ENCODE measurements at regions not wholly inside any gene's neighbourhood (a gene's known extent, or its start where the extent isn't known, plus 50 kb on each side); places are given as distances from the start of the nearest gene placed in this dataset.

DNA sequence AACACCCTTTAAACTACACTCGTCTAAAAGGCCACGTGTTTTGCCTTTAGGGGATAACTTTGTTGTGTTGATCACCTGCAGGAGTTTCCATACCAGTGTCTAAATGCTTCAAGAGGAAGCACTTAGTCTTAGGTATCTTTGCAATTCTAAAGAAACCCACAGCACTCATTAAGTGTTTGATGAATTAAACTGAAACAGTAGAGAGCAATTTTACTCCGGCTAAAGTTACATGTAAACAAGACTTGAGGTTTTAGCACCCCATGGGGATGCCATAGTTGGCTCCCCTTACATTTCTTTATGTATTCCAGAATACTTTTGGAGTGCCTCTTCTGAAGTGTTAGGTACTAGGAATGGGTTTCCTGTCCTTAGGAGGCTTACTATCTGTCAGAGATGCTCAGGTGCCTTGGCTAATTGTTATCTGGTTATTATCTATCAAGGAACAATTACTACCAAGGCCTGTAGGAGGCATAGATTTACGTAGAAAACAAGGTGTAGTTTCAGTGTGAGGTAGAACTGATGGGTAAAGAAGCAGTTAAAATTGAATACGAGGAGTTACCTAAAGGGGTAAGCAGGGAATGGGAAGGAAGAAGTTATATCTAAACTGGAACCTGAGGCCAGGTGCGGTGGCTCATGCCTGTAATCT lies 176.8 kb upstream of the SAMSN1 start:
- POLR2A ChIA-PET = interaction anchor here (0.7 kb wide), 1 partner anchor 8 kb away, joined by 3 read pairs; no protein-coding TSS in a partner anchor
- no TSS peak for BruUV-seq (replicated peaks)
- intact Hi-C loops (cut with micrococcal nuclease; ENCODE audit: unreplicated experiment) = no loop called here

DNA sequence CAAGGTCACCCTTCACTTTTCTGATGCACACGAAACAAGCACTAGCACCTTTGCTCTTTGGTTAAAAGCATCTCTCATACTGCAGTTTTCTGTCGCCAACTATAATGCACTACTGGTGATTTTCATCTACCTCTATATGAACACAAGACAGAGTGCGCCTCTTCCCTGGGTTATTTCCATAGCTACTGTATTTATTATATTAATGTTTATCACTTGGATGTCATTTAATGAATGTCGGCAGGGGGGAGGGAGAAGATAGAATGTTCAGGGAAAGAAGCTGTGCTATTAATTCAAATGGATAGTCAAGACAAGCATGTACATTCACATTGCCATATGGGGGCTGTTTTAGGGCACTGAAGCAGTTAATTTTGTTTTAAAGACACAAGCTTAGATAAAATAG lies 174.1 kb upstream of the SAMSN1 start:
- no peak overlapping the region for H2AFZ ChIP-seq (ENCODE audit: low read length)
- H4K20me1 ChIP-seq (ENCODE audit: insufficient read depth, low read length) = no peaks in the 10 kb centered on the region
- H3K9me2 ChIP-seq (ENCODE audit: insufficient read depth, low read length) = no peaks in the 10 kb centered on the region
- no peaks in the 10 kb centered on the region for H3K9me3 ChIP-seq (ENCODE audit: low read length)
- no peaks in the 10 kb centered on the region for H3K4me1 ChIP-seq (ENCODE audit: insufficient read depth, low read length, poor library complexity, severe bottlenecking)
- no TSS peak for BruUV-seq (replicated peaks)
- intact Hi-C loops (cut with micrococcal nuclease; ENCODE audit: unreplicated experiment) = no loop called here
- POLR2A ChIA-PET = no interaction called here
- H3K4me2 ChIP-seq (ENCODE audit: low read length) = no peak overlapping the region
- H3K27ac ChIP-seq (ENCODE audit: low read depth, low read length, poor library complexity, severe bottlenecking) = no peak overlapping the region
- DNase-seq (ENCODE audit: low spot score) = no peak
- no peaks in the 10 kb centered on the region for H3K36me3 ChIP-seq (ENCODE audit: insufficient read depth, low read length)
- CTCF ChIA-PET (ENCODE audit: unreplicated experiment) = no interaction called here
- H3K4me3 ChIP-seq (ENCODE audit: low read depth, low read length, poor library complexity, severe bottlenecking) = no peak overlapping the region
- H3K79me2 ChIP-seq (ENCODE audit: insufficient read depth, low read depth, low read length) = no peaks in the 10 kb centered on the region
- no peak for TF ChIP-seq EZH2phosphoT487 (IDR thresholded peaks at IDR 0.05; ENCODE audit: borderline replicate concordance, low read depth, low read length)

More for the DNA sequence above, 176.8 kb upstream of the SAMSN1 start:
- Histone ChIP-seq H3K4me2 (ENCODE audit: low read length) (no peak overlapping the region), H3K27ac (ENCODE audit: low read depth, low read length, poor library complexity, severe bottlenecking) (no peak overlapping the region), H3K36me3 (ENCODE audit: insufficient read depth, low read length) (no peaks in the 10 kb centered on the region), H2AFZ (ENCODE audit: low read length) (no peak overlapping the region), H3K9me2 (ENCODE audit: insufficient read depth, low read length) (no peaks in the 10 kb centered on the region), H3K4me1 (ENCODE audit: insufficient read depth, low read length, poor library complexity, severe bottlenecking) (no peaks in the 10 kb centered on the region), H3K9me3 (ENCODE audit: low read length) (no peaks in the 10 kb centered on the region), H3K4me3 (ENCODE audit: low read depth, low read length, poor library complexity, severe bottlenecking) (no peak overlapping the region), H4K20me1 (ENCODE audit: insufficient read depth, low read length) (no peaks in the 10 kb centered on the region), H3K79me2 (ENCODE audit: insufficient read depth, low read depth, low read length) (no peaks in the 10 kb centered on the region)
- no peak for DNase-seq (ENCODE audit: low spot score)
- CTCF ChIA-PET (ENCODE audit: unreplicated experiment) = no interaction called here
- no peak for TF ChIP-seq EZH2phosphoT487 (IDR thresholded peaks at IDR 0.05; ENCODE audit: borderline replicate concordance, low read depth, low read length)
- TF ChIP-seq, protein P1, sequence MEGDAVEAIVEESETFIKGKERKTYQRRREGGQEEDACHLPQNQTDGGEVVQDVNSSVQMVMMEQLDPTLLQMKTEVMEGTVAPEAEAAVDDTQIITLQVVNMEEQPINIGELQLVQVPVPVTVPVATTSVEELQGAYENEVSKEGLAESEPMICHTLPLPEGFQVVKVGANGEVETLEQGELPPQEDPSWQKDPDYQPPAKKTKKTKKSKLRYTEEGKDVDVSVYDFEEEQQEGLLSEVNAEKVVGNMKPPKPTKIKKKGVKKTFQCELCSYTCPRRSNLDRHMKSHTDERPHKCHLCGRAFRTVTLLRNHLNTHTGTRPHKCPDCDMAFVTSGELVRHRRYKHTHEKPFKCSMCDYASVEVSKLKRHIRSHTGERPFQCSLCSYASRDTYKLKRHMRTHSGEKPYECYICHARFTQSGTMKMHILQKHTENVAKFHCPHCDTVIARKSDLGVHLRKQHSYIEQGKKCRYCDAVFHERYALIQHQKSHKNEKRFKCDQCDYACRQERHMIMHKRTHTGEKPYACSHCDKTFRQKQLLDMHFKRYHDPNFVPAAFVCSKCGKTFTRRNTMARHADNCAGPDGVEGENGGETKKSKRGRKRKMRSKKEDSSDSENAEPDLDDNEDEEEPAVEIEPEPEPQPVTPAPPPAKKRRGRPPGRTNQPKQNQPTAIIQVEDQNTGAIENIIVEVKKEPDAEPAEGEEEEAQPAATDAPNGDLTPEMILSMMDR (conservative IDR thresholded peaks at IDR 0.05; ENCODE audit: low read length) = 0 out of 2 replicates have a peak, but pooled peaks have one; percentile 15

DNA sequence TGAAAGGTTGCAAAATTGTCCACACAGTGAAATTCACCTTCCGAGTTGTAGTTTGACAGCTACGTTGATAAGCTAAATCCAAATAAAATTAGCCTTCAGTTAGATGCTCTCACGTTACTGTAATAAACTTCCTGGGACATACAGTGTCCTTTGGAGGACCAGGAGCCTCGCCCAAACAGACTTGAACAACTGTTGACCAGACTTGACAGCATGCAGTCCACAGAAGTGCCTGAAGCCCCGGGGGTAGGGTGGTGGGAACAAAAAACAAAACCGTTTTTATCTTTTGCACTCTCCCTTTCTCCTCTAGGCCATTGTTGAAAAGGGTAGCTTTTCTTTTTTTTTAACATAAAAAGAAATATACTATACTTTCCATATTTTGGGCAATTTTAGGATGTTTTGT lies 172.8 kb upstream of the SAMSN1 start:
- no peaks in the 10 kb centered on the region for H3K36me3 ChIP-seq (ENCODE audit: insufficient read depth, low read length)
- no TSS peak for BruUV-seq (replicated peaks)
- H3K9me3 ChIP-seq (ENCODE audit: low read length) = peaks cover 4% of the 10 kb centered on the region; the same call in 1 of the 2 replicates
- H4K20me1 ChIP-seq (ENCODE audit: insufficient read depth, low read length) = no peaks in the 10 kb centered on the region
- DNase-seq (ENCODE audit: low spot score) = no peak
- no peaks in the 10 kb centered on the region for H3K9me2 ChIP-seq (ENCODE audit: insufficient read depth, low read length)
- intact Hi-C loops (cut with micrococcal nuclease; ENCODE audit: unreplicated experiment) = no loop called here
- no peak overlapping the region for H3K4me2 ChIP-seq (ENCODE audit: low read length)
- no peaks in the 10 kb centered on the region for H3K79me2 ChIP-seq (ENCODE audit: insufficient read depth, low read depth, low read length)
- no peak overlapping the region for H3K4me3 ChIP-seq (ENCODE audit: low read depth, low read length, poor library complexity, severe bottlenecking)
- no peak overlapping the region for H3K27ac ChIP-seq (ENCODE audit: low read depth, low read length, poor library complexity, severe bottlenecking)
- ChIA-PET CTCF (ENCODE audit: unreplicated experiment) (no interaction called here), POLR2A (interaction anchor here (1.2 to 1.8 kb wide), 5 partner anchors 9 to 80 kb away, joined by 3 to 8 read pairs (median 4); no protein-coding TSS in a partner anchor)
- no peaks in the 10 kb centered on the region for H3K4me1 ChIP-seq (ENCODE audit: insufficient read depth, low read length, poor library complexity, severe bottlenecking)
- no peak for TF ChIP-seq EZH2phosphoT487 (IDR thresholded peaks at IDR 0.05; ENCODE audit: borderline replicate concordance, low read depth, low read length)
- TF ChIP-seq, protein P1 (conservative IDR thresholded peaks at IDR 0.05; ENCODE audit: low read length) = no peak
- no peak overlapping the region for H2AFZ ChIP-seq (ENCODE audit: low read length)
